GM18508 (cell line): ENCODE measurements at regions not wholly inside any gene's neighbourhood (a gene's known extent, or its start where the extent isn't known, plus 50 kb on each side); places are given as distances from the start of the nearest gene placed in this dataset.
"Not testable (repeated sequence)": the region's sequence is repeated elsewhere in the genome, so short reads cannot be mapped to it uniquely, and the experiment has no call there.

Source experiments
- ATAC-seq: cut with Tn5 transposase; IDR thresholded peaks from one replicate; pipeline ENCODE4 v1.9.1; 2021; ENCODE audit warnings: moderate number of reproducible peaks; ENCODE audit not compliant: insufficient read depth, unreplicated experiment

- no peak for ATAC-seq
Measured at GRCh38 chr4:12534684-12535083, 949.5 kb downstream of the RAB28 start.

GRCh38 chr4:12519426-12519825, 964.7 kb downstream of the RAB28 start:
- no peak for ATAC-seq

- no peak for ATAC-seq
Measured at GRCh38 chr4:12507868-12508481, 976.2 kb downstream of the RAB28 start.

GRCh38 chr4:12500409-12500808, 983.7 kb downstream of the RAB28 start:
- ATAC-seq = no peak

- no peak for ATAC-seq
Measured at GRCh38 chr4:12499693-12500092, 984.4 kb downstream of the RAB28 start.

- ATAC-seq = no peak
Measured at GRCh38 chr4:12495211-12495610, 988.9 kb downstream of the RAB28 start.

GRCh38 chr4:12492730-12493393, 991.3 kb downstream of the RAB28 start:
- no peak for ATAC-seq

GRCh38 chr4:12488672-12489071, 995.5 kb downstream of the RAB28 start:
- no peak for ATAC-seq

- no peak for ATAC-seq
Measured at GRCh38 chr4:12487000-12487399, 997.1 kb downstream of the RAB28 start.

GRCh38 chr4:12472087-12472486, 1012.1 kb downstream of the RAB28 start:
- ATAC-seq = no peak

GRCh38 chr4:12471193-12471592, 1012.9 kb downstream of the RAB28 start:
- no peak for ATAC-seq

GRCh38 chr4:12461576-12461975, 1022.6 kb downstream of the RAB28 start:
- not testable (repeated sequence) for ATAC-seq

- no peak for ATAC-seq
Measured at GRCh38 chr4:12459126-12459525, 1025.0 kb downstream of the RAB28 start.

GRCh38 chr4:12458621-12459020, 1025.5 kb downstream of the RAB28 start:
- ATAC-seq = no peak

GRCh38 chr4:12452291-12452690, 1023.6 kb upstream of the HS3ST1 start:
- no peak for ATAC-seq

GRCh38 chr4:12447451-12447850, 1018.8 kb upstream of the HS3ST1 start:
- no peak for ATAC-seq

GRCh38 chr4:12446657-12447185, 1018.0 kb upstream of the HS3ST1 start:
- no peak for ATAC-seq

- no peak for ATAC-seq
Measured at GRCh38 chr4:12446256-12446655, 1017.6 kb upstream of the HS3ST1 start.

- ATAC-seq = no peak
Measured at GRCh38 chr4:12445711-12446235, 1017.1 kb upstream of the HS3ST1 start.

- no peak for ATAC-seq
Measured at GRCh38 chr4:12439633-12440305, 1011.1 kb upstream of the HS3ST1 start.

GRCh38 chr4:12431259-12431658, 1002.6 kb upstream of the HS3ST1 start:
- ATAC-seq = not testable (repeated sequence)
